HG03521 (cell line): ENCODE measurements at regions not wholly inside any gene's neighbourhood (a gene's known extent, or its start where the extent isn't known, plus 50 kb on each side); places are given as distances from the start of the nearest gene placed in this dataset.
A peak's percentile ranks its signal among the peaks of the same experiment; 100 is the strongest.

Experiments
- ATAC-seq: cut with Tn5 transposase; IDR thresholded peaks from one replicate; pipeline ENCODE4 v1.9.1; 2021; ENCODE audit warnings: mild to moderate bottlenecking, moderate library complexity; ENCODE audit not compliant: unreplicated experiment

GRCh38 chr9:106724566-106724965 lies 138.4 kb upstream of the ZNF462 start:
- ATAC-seq, result no peak

GRCh38 chr9:106726070-106726815 lies 136.7 kb upstream of the ZNF462 start:
- ATAC-seq, result no peak

GRCh38 chr9:106727969-106728368 lies 135.0 kb upstream of the ZNF462 start:
- no peak for ATAC-seq

- no peak for ATAC-seq
These were observed 134.1 kb upstream of the ZNF462 start for GRCh38 chr9:106728860-106729259.

GRCh38 chr9:106731910-106732309 lies 131.1 kb upstream of the ZNF462 start:
- ATAC-seq, result no peak

GRCh38 chr9:106733828-106734380 lies 129.1 kb upstream of the ZNF462 start:
- ATAC-seq, result no peak

GRCh38 chr9:106737516-106737915 lies 125.5 kb upstream of the ZNF462 start:
- no peak for ATAC-seq

- no peak for ATAC-seq
These were observed 124.9 kb upstream of the ZNF462 start for GRCh38 chr9:106738109-106738508.

- ATAC-seq, result no peak
These were observed 117.5 kb upstream of the ZNF462 start for GRCh38 chr9:106745457-106745856.

GRCh38 chr9:106745876-106746275 lies 117.1 kb upstream of the ZNF462 start:
- ATAC-seq, result no peak

GRCh38 chr9:106751681-106752080 lies 111.3 kb upstream of the ZNF462 start:
- no peak for ATAC-seq

- ATAC-seq, result no peak
These were observed 110.4 kb upstream of the ZNF462 start for GRCh38 chr9:106752581-106752980.

GRCh38 chr9:106753155-106753671 lies 109.8 kb upstream of the ZNF462 start:
- ATAC-seq, result peak; percentile 85

GRCh38 chr9:106755736-106756135 lies 107.2 kb upstream of the ZNF462 start:
- no peak for ATAC-seq

- ATAC-seq, result no peak
These were observed 105.5 kb upstream of the ZNF462 start for GRCh38 chr9:106757514-106757913.

GRCh38 chr9:106758911-106759310 lies 104.1 kb upstream of the ZNF462 start:
- peak; percentile 70 for ATAC-seq

GRCh38 chr9:106761493-106761892 lies 101.5 kb upstream of the ZNF462 start:
- no peak for ATAC-seq

- no peak for ATAC-seq
These were observed 96.3 kb upstream of the ZNF462 start for GRCh38 chr9:106766616-106767015.

- ATAC-seq, result no peak
These were observed 93.6 kb upstream of the ZNF462 start for GRCh38 chr9:106769331-106769730.

- ATAC-seq, result no peak
These were observed 91.4 kb upstream of the ZNF462 start for GRCh38 chr9:106771608-106772007.

- ATAC-seq, result no peak
These were observed 90.3 kb upstream of the ZNF462 start for GRCh38 chr9:106772523-106773290.

GRCh38 chr9:106773750-106774149 lies 89.2 kb upstream of the ZNF462 start:
- ATAC-seq, result no peak
